DND-41 (cell line): ENCODE measurements at regions not wholly inside any gene's neighbourhood (a gene's known extent, or its start where the extent isn't known, plus 50 kb on each side); places are given as distances from the start of the nearest gene placed in this dataset.

Source experiments
- ATAC-seq: fragments of 200-7000 bp; cut with Tn5 transposase; 3 replicates; pipeline ENCODE4 v1.9.1; 2021; ENCODE audit warnings: low read depth; ENCODE audit not compliant: insufficient read depth
- DNase-seq: peaks from one replicate; pipeline ENCODE4 v3.0.0-alpha.2; 2020
- H2AFZ ChIP-seq: 2 replicates; pipeline ENCODE4 v1.6.0; 2012; ENCODE audit warnings: low read depth, low read length
- H3K27ac ChIP-seq: 2 replicates; pipeline ENCODE4 v1.5.1; 2012; ENCODE audit warnings: low read length, inconsistent platforms
- H3K27me3 ChIP-seq: fragments of 200-600 bp; sonication (generic); 2 replicates; pipeline ENCODE4 v1.6.0; 2012; ENCODE audit warnings: low read length, mild to moderate bottlenecking, inconsistent platforms; ENCODE audit not compliant: insufficient read depth, poor library complexity
- H3K36me3 ChIP-seq: 2 replicates; pipeline ENCODE4 v1.5.1; 2012; ENCODE audit warnings: low read length, inconsistent platforms; ENCODE audit not compliant: insufficient read depth
- H3K4me1 ChIP-seq: 2 replicates; pipeline ENCODE4 v1.5.1; 2012; ENCODE audit warnings: mild to moderate bottlenecking, low read length; ENCODE audit not compliant: insufficient read depth
- H3K4me2 ChIP-seq: 2 replicates; pipeline ENCODE4 v1.6.0; 2012; ENCODE audit warnings: mild to moderate bottlenecking, moderate library complexity, low read length, inconsistent platforms; ENCODE audit not compliant: insufficient read depth
- H3K4me3 ChIP-seq, 2 experiments: fragments of 200-600 bp in 1 of 2; shearing (Covaris generic) in 1 of 2; 2 replicates each; pipeline ENCODE4 v1.5.1; 2012 to 2016; ENCODE audit warnings: inconsistent platforms in 2 of 2, low read length in 2 of 2, mild to moderate bottlenecking in 2 of 2, low read depth in 1 of 2, moderate library complexity in 1 of 2
- H3K79me2 ChIP-seq: 2 replicates; pipeline ENCODE4 v1.6.0; 2012; ENCODE audit warnings: low read length, inconsistent platforms; ENCODE audit not compliant: insufficient read depth
- H3K9ac ChIP-seq: 2 replicates; pipeline ENCODE4 v1.6.0; 2012; ENCODE audit warnings: low read depth, mild to moderate bottlenecking, inconsistent platforms, low read length, moderate library complexity
- H3K9me3 ChIP-seq: 2 replicates; pipeline ENCODE4 v1.5.1; 2012; ENCODE audit warnings: low read length, moderate library complexity, mild to moderate bottlenecking, inconsistent platforms; ENCODE audit not compliant: insufficient read depth, severe bottlenecking
- H4K20me1 ChIP-seq: 2 replicates; pipeline ENCODE4 v1.6.0; 2012; ENCODE audit warnings: low read length; ENCODE audit not compliant: insufficient read depth
- EZH2 ChIP-seq: IDR thresholded peaks from 3 replicates; pipeline ENCODE4 v1.6.1; 2012; ENCODE audit warnings: borderline replicate concordance, low read depth, mild to moderate bottlenecking, moderate library complexity, low read length, inconsistent platforms; ENCODE audit not compliant: severe bottlenecking
- TF ChIP-seq, protein P1 (sequence below): IDR thresholded peaks from 2 replicates; pipeline ENCODE4 v1.5.1; 2012; ENCODE audit warnings: borderline replicate concordance, low read length, moderate library complexity, mild to moderate bottlenecking; ENCODE audit not compliant: poor library complexity, severe bottlenecking; ENCODE audit errors: extremely low read depth

DNA sequence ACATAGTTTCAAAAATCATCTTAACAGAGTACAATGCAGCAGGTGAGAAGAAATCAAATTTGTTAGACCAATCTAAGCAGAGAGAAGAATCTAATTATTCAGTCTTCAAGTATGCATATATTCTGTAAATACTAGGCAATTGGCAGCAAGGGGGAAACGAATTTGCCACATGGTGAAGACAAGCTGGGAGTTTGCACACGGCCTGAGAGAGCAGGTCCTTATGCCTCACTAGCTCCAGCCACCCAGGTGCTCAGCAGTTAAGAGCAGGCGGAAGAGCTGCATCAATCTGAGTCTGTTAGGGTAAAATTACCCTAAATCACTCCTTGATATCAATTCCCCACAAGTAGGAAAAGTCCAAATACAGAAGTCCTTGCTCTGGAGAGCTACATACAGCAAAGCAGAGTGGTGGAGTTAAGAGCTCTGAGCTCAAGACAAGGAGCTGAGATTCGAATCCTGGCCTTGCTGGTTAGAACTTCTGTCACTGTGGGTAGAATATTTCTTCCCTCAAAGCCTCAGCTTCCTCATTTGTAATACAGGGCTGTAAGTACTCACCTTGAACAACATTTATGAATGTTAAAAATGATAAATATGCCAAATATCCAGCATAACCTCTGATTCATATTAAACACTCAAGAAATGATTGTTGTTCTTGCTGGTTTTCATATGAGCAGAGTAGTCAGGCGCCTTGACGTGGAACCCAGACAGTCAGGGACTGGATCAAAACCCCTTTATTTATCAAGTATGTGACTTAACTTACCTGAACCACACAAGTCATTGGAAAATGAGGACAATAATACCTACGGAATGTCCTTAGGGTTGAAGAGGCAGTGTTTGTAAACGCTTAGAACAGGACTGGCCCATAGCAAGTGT is 444.2 kb downstream of the CDH26 start:
- no peaks in the 10 kb centered on the region for H3K79me2 ChIP-seq
- H3K9ac ChIP-seq: no peak overlapping the region
- H3K36me3 ChIP-seq: peaks cover 26% of the 10 kb centered on the region
- peaks cover 13% of the 10 kb centered on the region for H3K4me1 ChIP-seq
- H3K27ac ChIP-seq: no peak overlapping the region; the same call in 1 of the 2 replicates
- no peaks in the 10 kb centered on the region for H4K20me1 ChIP-seq
- TF ChIP-seq, protein P1, sequence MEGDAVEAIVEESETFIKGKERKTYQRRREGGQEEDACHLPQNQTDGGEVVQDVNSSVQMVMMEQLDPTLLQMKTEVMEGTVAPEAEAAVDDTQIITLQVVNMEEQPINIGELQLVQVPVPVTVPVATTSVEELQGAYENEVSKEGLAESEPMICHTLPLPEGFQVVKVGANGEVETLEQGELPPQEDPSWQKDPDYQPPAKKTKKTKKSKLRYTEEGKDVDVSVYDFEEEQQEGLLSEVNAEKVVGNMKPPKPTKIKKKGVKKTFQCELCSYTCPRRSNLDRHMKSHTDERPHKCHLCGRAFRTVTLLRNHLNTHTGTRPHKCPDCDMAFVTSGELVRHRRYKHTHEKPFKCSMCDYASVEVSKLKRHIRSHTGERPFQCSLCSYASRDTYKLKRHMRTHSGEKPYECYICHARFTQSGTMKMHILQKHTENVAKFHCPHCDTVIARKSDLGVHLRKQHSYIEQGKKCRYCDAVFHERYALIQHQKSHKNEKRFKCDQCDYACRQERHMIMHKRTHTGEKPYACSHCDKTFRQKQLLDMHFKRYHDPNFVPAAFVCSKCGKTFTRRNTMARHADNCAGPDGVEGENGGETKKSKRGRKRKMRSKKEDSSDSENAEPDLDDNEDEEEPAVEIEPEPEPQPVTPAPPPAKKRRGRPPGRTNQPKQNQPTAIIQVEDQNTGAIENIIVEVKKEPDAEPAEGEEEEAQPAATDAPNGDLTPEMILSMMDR: no peak
- no peak for TF ChIP-seq EZH2
- H3K27me3 ChIP-seq: no peaks in the 10 kb centered on the region
- no peak for ATAC-seq
- H3K4me2 ChIP-seq: no peak overlapping the region
- H3K4me3 ChIP-seq: no peak overlapping the region
- H3K9me3 ChIP-seq: peaks cover 10% of the 10 kb centered on the region
- DNase-seq: no peak
- H2AFZ ChIP-seq: no peak overlapping the region

DNA sequence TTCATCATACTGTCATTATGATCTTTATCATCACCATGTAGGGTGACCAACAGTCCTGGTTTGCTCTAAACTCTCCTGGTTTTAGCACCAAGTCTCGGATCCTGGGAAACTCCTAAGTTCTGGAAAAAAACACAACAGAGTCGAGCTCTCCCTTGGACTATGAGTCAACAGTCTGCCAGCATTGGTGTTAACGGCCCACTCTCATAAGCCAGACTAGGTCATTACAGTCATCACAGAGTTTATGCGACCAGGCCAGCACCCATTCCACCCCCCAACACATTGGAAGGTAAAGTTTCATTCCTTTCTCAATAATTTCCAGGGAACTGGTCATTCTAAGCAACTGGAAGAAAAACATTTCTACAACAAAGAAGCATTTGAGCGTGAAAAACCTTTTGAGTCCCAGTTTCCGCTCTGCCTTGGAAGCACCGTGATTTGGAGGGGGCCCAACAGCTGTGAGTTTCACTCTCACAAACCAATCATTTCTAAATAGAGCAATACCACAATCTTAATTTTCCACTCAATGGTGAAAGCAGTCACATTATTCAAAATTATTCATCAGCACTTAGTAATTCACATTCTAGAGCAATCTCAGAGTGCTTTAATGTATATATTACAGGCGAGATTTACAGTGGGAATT is 445.0 kb downstream of the CDH26 start:
- H4K20me1 ChIP-seq: no peaks in the 10 kb centered on the region
- no peak overlapping the region for H3K9ac ChIP-seq
- no peak for TF ChIP-seq EZH2
- TF ChIP-seq, protein P1: no peak
- peaks cover 24% of the 10 kb centered on the region for H3K36me3 ChIP-seq
- no peaks in the 10 kb centered on the region for H3K79me2 ChIP-seq
- peaks cover 21% of the 10 kb centered on the region for H3K4me1 ChIP-seq
- no peaks in the 10 kb centered on the region for H3K27me3 ChIP-seq
- H2AFZ ChIP-seq: no peak overlapping the region
- ATAC-seq (no peak), DNase-seq (no peak)
- H3K9me3 ChIP-seq: peaks cover 10% of the 10 kb centered on the region
- H3K27ac ChIP-seq: no peak overlapping the region; the same call in 1 of the 2 replicates
- H3K4me3 ChIP-seq: no peak overlapping the region
- H3K4me2 ChIP-seq: no peak overlapping the region

DNA sequence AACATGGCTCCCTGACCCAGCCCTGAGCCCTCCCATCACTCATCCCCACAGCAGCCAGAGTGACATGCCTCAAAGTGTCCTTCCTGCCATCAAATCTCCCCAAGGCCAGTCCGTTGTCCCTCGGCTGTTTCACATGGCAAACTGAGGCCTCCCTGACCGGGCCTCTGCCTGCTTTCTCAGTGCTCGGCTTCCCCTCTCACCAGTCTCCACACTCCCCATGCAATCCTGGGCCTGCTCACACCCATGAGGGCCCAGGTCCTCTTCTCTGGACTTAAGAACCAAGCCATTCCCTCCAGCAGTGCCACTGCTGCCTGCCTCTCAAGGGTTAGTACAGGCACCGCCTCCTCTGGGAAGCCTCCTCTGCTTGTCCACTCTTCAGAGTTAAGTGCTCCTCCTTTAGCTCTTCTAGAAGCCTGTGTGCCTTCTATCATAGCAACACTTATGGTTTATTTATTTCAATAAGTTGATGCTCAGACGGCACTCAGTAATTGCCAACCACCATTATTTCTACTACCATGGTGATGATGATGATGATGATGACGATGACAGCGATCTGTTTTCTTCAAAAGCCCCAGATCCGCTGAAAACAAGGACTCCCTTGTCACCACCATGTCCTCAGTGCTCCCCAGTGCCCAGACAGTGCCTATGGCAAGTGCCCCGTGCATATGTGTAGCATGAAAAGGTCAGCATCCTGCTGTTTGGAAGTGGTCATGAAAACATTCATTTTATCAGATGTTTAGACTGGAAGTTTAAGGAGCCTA is 449.0 kb downstream of the CDH26 start:
- DNase-seq (no peak), ATAC-seq (peak; percentile 20; the same call in 2 of the 3 replicates)
- Histone ChIP-seq H4K20me1 (no peaks in the 10 kb centered on the region), H3K9me3 (peaks cover 5% of the 10 kb centered on the region), H3K4me3 (no peak overlapping the region), H3K9ac (peak overlapping the region; percentile 36; the same call in 1 of the 2 replicates), H2AFZ (no peak overlapping the region), H3K27me3 (no peaks in the 10 kb centered on the region), H3K27ac (peak overlapping the region; percentile 85), H3K79me2 (no peaks in the 10 kb centered on the region; the same call in 1 of the 2 replicates), H3K4me1 (peaks cover 30% of the 10 kb centered on the region), H3K4me2 (peak overlapping the region; percentile 45; the same call in 1 of the 2 replicates), H3K36me3 (peaks cover 27% of the 10 kb centered on the region)
- TF ChIP-seq, protein P1: no peak
- TF ChIP-seq EZH2: no peak
